SK-N-SH (cell line): ENCODE measurements at regions not wholly inside any gene's neighbourhood (a gene's known extent, or its start where the extent isn't known, plus 50 kb on each side); places are given as distances from the start of the nearest gene placed in this dataset.

Experiments
- CTCF ChIA-PET: fragments of 300-600, 350-600 bp; formaldehyde crosslinking; extraction: SDS; loops from one replicate; lab custom pipeline; 2021; lab: Yijun Ruan, JAX
- POLR2A ChIA-PET: fragments of 350-600 bp; sonication (Branson Sonifier 250); formaldehyde crosslinking; extraction: SDS; loops from one replicate; lab custom pipeline; 2020; ENCODE audit warnings: antibody characterized with exemption, inconsistent platforms; lab: Yijun Ruan, JAX
- DNase-seq: peaks from one replicate; pipeline ENCODE4 v3.0.0; 2012
- H2AFZ ChIP-seq: fragments of 200-600 bp; sonication (generic); 2 replicates; pipeline ENCODE4 v1.8.1; 2016; ENCODE audit warnings: antibody characterized with exemption, mild to moderate bottlenecking, low read depth
- H3F3A ChIP-seq: fragments of 200-600 bp; sonication (generic); replicated peaks from 2 replicates; pipeline ENCODE3; 2016; ENCODE audit warnings: antibody characterized with exemption, mild to moderate bottlenecking; ENCODE audit not compliant: insufficient read depth
- H3K27ac ChIP-seq, 2 experiments: fragments of 200-500 bp in 1 of 2; fragments of 200-600 bp in 1 of 2; sonication (Bioruptor generic) in 1 of 2; sonication (generic), shearing (Covaris generic) in 1 of 2; 2 replicates each; pipeline versions ENCODE4 v1.5.1 to v1.6.1; 2014 to 2016; ENCODE audit warnings: low read depth in 2 of 2, inconsistent platforms in 1 of 2, low read length in 1 of 2, mild to moderate bottlenecking in 1 of 2, mixed read lengths in 1 of 2
- H3K27me3 ChIP-seq: fragments of 200-600 bp; sonication (generic), shearing (Covaris generic); 2 replicates; pipeline ENCODE4 v1.6.1; 2016; ENCODE audit warnings: mixed run types; ENCODE audit not compliant: insufficient read depth
- H3K36me3 ChIP-seq, 2 experiments: fragments of 200-500 bp in 1 of 2; fragments of 200-600 bp in 1 of 2; sonication (Bioruptor generic) in 1 of 2; sonication (generic) in 1 of 2; replicated peaks in 1 of 2; 2 replicates each; pipeline versions ENCODE3 to v1.5.1; 2014 to 2016; ENCODE audit warnings: low read length in 1 of 2, mild to moderate bottlenecking in 1 of 2; ENCODE audit not compliant: insufficient read depth in 2 of 2, control insufficient read depth in 1 of 2
- H3K4me1 ChIP-seq, 2 experiments: fragments of 200-500 bp in 1 of 2; fragments of 200-600 bp in 1 of 2; sonication (Bioruptor generic) in 1 of 2; sonication (generic), shearing (Covaris generic) in 1 of 2; 2 replicates each; pipeline versions ENCODE4 v1.5.1 to v1.6.1; 2014 to 2016; ENCODE audit warnings: low read depth in 1 of 2, low read length in 1 of 2, mixed run types in 1 of 2; ENCODE audit not compliant: insufficient read depth in 2 of 2, control insufficient read depth in 1 of 2
- H3K4me2 ChIP-seq: fragments of 200-600 bp; sonication (generic), shearing (Covaris generic); 2 replicates; pipeline ENCODE4 v1.6.1; 2017; ENCODE audit warnings: mixed run types
- H3K4me3 ChIP-seq, 2 experiments: fragments of 200-500 bp in 1 of 2; fragments of 200-600 bp in 1 of 2; sonication (Bioruptor generic) in 1 of 2; sonication (generic), shearing (Covaris generic) in 1 of 2; 2 replicates each; pipeline versions ENCODE4 v1.5.1 to v1.8.1; 2014 to 2016; ENCODE audit warnings: low read depth in 2 of 2, inconsistent platforms in 1 of 2, low read length in 1 of 2, mild to moderate bottlenecking in 1 of 2, mixed read lengths in 1 of 2, moderate library complexity in 1 of 2
- H3K79me2 ChIP-seq: fragments of 200-600 bp; sonication (generic); 2 replicates; pipeline ENCODE4 v1.8.1; 2017; ENCODE audit warnings: mild to moderate bottlenecking; ENCODE audit not compliant: insufficient read depth
- H3K9ac ChIP-seq: fragments of 200-600 bp; sonication (generic); 2 replicates; pipeline ENCODE4 v1.6.1; 2017; ENCODE audit warnings: mixed run types
- H3K9me2 ChIP-seq: fragments of 200-600 bp; sonication (generic); 2 replicates; pipeline ENCODE4 v1.6.1; 2017; ENCODE audit warnings: mixed run types
- H3K9me3 ChIP-seq: fragments of 200-600 bp; sonication (generic); 2 replicates; pipeline ENCODE4 v1.6.1; 2017; ENCODE audit warnings: mixed run types, mild to moderate bottlenecking, moderate library complexity
- H4K20me1 ChIP-seq: fragments of 200-600 bp; sonication (generic); 2 replicates; pipeline ENCODE4 v1.6.1; 2017; ENCODE audit warnings: mild to moderate bottlenecking, mixed run types; ENCODE audit not compliant: insufficient read depth
- CHD2 ChIP-seq: fragments of 150-350 bp; IDR thresholded peaks from 2 replicates; pipeline ENCODE4 v1.6.1; 2018; ENCODE audit warnings: low read length; ENCODE audit not compliant: partially characterized antibody
- CTCF ChIP-seq: fragments of 200-600 bp; sonication (generic); IDR thresholded peaks from 2 replicates; pipeline ENCODE4 v1.6.1; 2017; ENCODE audit warnings: antibody characterized with exemption, mild to moderate bottlenecking, moderate library complexity
- ELF1 ChIP-seq: IDR thresholded peaks from 2 replicates; pipeline ENCODE4 v1.4.0; 2012
- EP300 ChIP-seq, 2 experiments: IDR thresholded peaks; 2 replicates each; pipeline versions ENCODE4 v1.4.0 to v1.6.1; 2012; ENCODE audit warnings: borderline replicate concordance in 1 of 2, low read depth in 1 of 2, low read length in 1 of 2
- GATA2 ChIP-seq: sonication (generic); formaldehyde crosslinking; IDR thresholded peaks from 2 replicates; pipeline ENCODE4 v1.5.0; 2020; ENCODE audit warnings: mild to moderate bottlenecking, missing genetic modification reagents
- IRF3 ChIP-seq: fragments of 150-350 bp; IDR thresholded peaks from 2 replicates; pipeline ENCODE4 v1.6.1; 2016; ENCODE audit warnings: mild to moderate bottlenecking, low read depth, low read length
- MEF2A ChIP-seq: IDR thresholded peaks from 2 replicates; pipeline ENCODE4 v1.4.0; 2012; ENCODE audit warnings: low read depth, borderline replicate concordance
- MXI1 ChIP-seq: IDR thresholded peaks from 2 replicates; pipeline ENCODE4 v1.6.1; 2012; ENCODE audit warnings: mild to moderate bottlenecking, low read depth, low read length, improper control_type of control experiment
- RAD21 ChIP-seq: IDR thresholded peaks from 2 replicates; pipeline ENCODE4 v1.6.1; 2012; ENCODE audit warnings: mild to moderate bottlenecking, low read length
- REST ChIP-seq: IDR thresholded peaks from 2 replicates; pipeline ENCODE4 v1.6.1; 2012; ENCODE audit warnings: mild to moderate bottlenecking, low read depth, low read length, moderate library complexity
- RFX5 ChIP-seq: IDR thresholded peaks from 2 replicates; pipeline ENCODE4 v1.6.1; 2012; ENCODE audit warnings: mild to moderate bottlenecking, improper control_type of control experiment, low read length
- RXRA ChIP-seq: IDR thresholded peaks from 2 replicates; pipeline ENCODE4 v1.4.0; 2012; ENCODE audit warnings: low read depth, mild to moderate bottlenecking, borderline replicate concordance
- SIN3A ChIP-seq: IDR thresholded peaks from 2 replicates; pipeline ENCODE4 v1.6.1; 2012; ENCODE audit warnings: low read depth, mild to moderate bottlenecking, low read length, moderate library complexity, borderline replicate concordance
- TAF1 ChIP-seq: IDR thresholded peaks from 2 replicates; pipeline ENCODE4 v1.6.1; 2012; ENCODE audit warnings: low read depth, mild to moderate bottlenecking, low read length, moderate library complexity, borderline replicate concordance
- USF1 ChIP-seq: IDR thresholded peaks from 2 replicates; pipeline ENCODE4 v1.4.0; 2012; ENCODE audit warnings: low read depth, borderline replicate concordance
- ZBTB33 ChIP-seq: IDR thresholded peaks from 2 replicates; pipeline ENCODE4 v1.4.0; 2012; ENCODE audit warnings: low read depth, borderline replicate concordance
- WGBS: methylation state at CpG from one replicate; pipeline ENCODE4 v1.1.6; 2017; ENCODE audit warnings: low lambda C conversion rate; 5-methylcytosine and 5-hydroxymethylcytosine counted together

GRCh38 chr6:73962884-73963283, 266.9 kb downstream of the CD109 start:
- Histone ChIP-seq H4K20me1 (no peaks in the 10 kb centered on the region), H3K36me3 (no peaks in the 10 kb centered on the region), H3K9ac (no peak overlapping the region), H3K27ac (no peak overlapping the region)
- POLR2A ChIA-PET = no interaction called here
- TF ChIP-seq USF1 (no peak), TAF1 (no peak), CTCF (no peak), ZBTB33 (no peak), RAD21 (no peak), REST (no peak), RXRA (no peak), MXI1 (no peak), RFX5 (no peak), IRF3 (no peak), ELF1 (no peak), MEF2A (no peak), GATA2 (CRISPR knock-in tag) (no peak), CHD2 (no peak), SIN3A (no peak), EP300 (IDR thresholded peaks at IDR 0.05; ENCODE audit: borderline replicate concordance in 1 of 2, low read depth in 1 of 2, low read length in 1 of 2) (no peak)
- TF ChIP-seq, all 33 proteins: peak for 0
- no peaks in the 10 kb centered on the region for H3F3A ChIP-seq
- H3K9me3 ChIP-seq = no peaks in the 10 kb centered on the region
- no peaks in the 10 kb centered on the region for H3K4me1 ChIP-seq
- no peaks in the 10 kb centered on the region for H3K9me2 ChIP-seq
- WGBS = 14% methylated on average over 3 of the region's 3 CpGs
- no peak overlapping the region for H3K4me3 ChIP-seq
- H2AFZ ChIP-seq = no peak overlapping the region
- H3K27me3 ChIP-seq = no peaks in the 10 kb centered on the region; the same call in 1 of the 2 replicates
- H3K4me2 ChIP-seq = no peak overlapping the region
- DNase-seq = no peak
- CTCF ChIA-PET = interaction anchor here (1.2 to 1.4 kb wide), 2 partner anchors 9 to 1246 kb away, joined by 4 read pairs; no protein-coding TSS in a partner anchor
- H3K79me2 ChIP-seq = no peaks in the 10 kb centered on the region
